IMR-90 (cell line): ENCODE measurements at regions not wholly inside any gene's neighbourhood (a gene's known extent, or its start where the extent isn't known, plus 50 kb on each side); places are given as distances from the start of the nearest gene placed in this dataset.

Experiments used
- ATAC-seq: fragments of 200-7000 bp; cut with Tn5 transposase; 2 replicates; pipeline ENCODE4 v1.9.1; 2020; ENCODE audit warnings: low read depth, mild to moderate bottlenecking, moderate library complexity
- BruUV-seq: library from RNA; stranded (reverse); fragments of 400-500 nt; replicated peaks from 2 replicates; lab custom pipeline; 2021; lab: Mats Ljungman, UMichigan
- CTCF ChIA-PET: fragments of 300-600 bp; formaldehyde crosslinking; extraction: SDS; loops from one replicate; lab custom pipeline; 2021; ENCODE audit warnings: antibody characterized with exemption; lab: Yijun Ruan, JAX
- POLR2A ChIA-PET: fragments of 300-600 bp; sonication (Branson Sonifier 250); formaldehyde crosslinking; loops from one replicate; lab custom pipeline; 2022; ENCODE audit warnings: antibody characterized with exemption; ENCODE audit not compliant: unreplicated experiment; lab: Charles Lee
- DNase-seq: peaks from one replicate; pipeline ENCODE4 v3.0.0; 2013
- H2AFZ ChIP-seq: replicated peaks from 2 replicates; pipeline ENCODE3; 2013; ENCODE audit warnings: low read length, mild to moderate bottlenecking; ENCODE audit not compliant: poor library complexity
- H2AK5ac ChIP-seq: 2 replicates; pipeline ENCODE4 v1.6.1; 2013; ENCODE audit warnings: low read depth, low read length, inconsistent platforms
- H2AK9ac ChIP-seq: replicated peaks from 2 replicates; pipeline ENCODE3; 2013; ENCODE audit warnings: mild to moderate bottlenecking, low read depth, low read length, moderate library complexity; ENCODE audit not compliant: poor library complexity
- H2BK120ac ChIP-seq: 2 replicates; pipeline ENCODE4 v1.6.1; 2013; ENCODE audit warnings: low read depth, low read length, inconsistent platforms
- H2BK15ac ChIP-seq: 3 replicates; pipeline ENCODE4 v1.6.1; 2013; ENCODE audit warnings: low read depth, low read length, inconsistent platforms
- H2BK20ac ChIP-seq: 2 replicates; pipeline ENCODE4 v1.6.1; 2013; ENCODE audit warnings: low read depth, mild to moderate bottlenecking, inconsistent platforms, low read length, moderate library complexity
- H2BK5ac ChIP-seq: 2 replicates; pipeline ENCODE4 v1.6.1; 2013; ENCODE audit warnings: mild to moderate bottlenecking, low read depth, low read length, inconsistent platforms; ENCODE audit not compliant: poor library complexity, severe bottlenecking
- H3K14ac ChIP-seq: replicated peaks from 2 replicates; pipeline ENCODE4 v1.6.1; 2013; ENCODE audit warnings: low read depth, low read length, inconsistent platforms
- H3K18ac ChIP-seq: 2 replicates; pipeline ENCODE4 v1.6.1; 2013; ENCODE audit warnings: low read depth, low read length, control low read depth
- H3K23ac ChIP-seq: 2 replicates; pipeline ENCODE4 v1.6.1; 2013; ENCODE audit warnings: low read depth, low read length, inconsistent platforms
- H3K27ac ChIP-seq: 2 replicates; pipeline ENCODE4 v1.5.1; 2013; ENCODE audit warnings: mild to moderate bottlenecking, control low read depth, low read length; ENCODE audit not compliant: insufficient read depth
- H3K27me3 ChIP-seq: 2 replicates; pipeline ENCODE4 v1.6.1; 2013; ENCODE audit warnings: low read length; ENCODE audit not compliant: control insufficient read depth, insufficient read depth
- H3K36me3 ChIP-seq: 2 replicates; pipeline ENCODE4 v1.6.1; 2013; ENCODE audit warnings: low read length, mixed read lengths; ENCODE audit not compliant: control insufficient read depth, insufficient read depth
- H3K4ac ChIP-seq: 2 replicates; pipeline ENCODE4 v1.6.1; 2013; ENCODE audit warnings: low read depth, low read length, inconsistent platforms
- H3K4me1 ChIP-seq: 2 replicates; pipeline ENCODE4 v1.6.1; 2013; ENCODE audit warnings: low read length, mixed read lengths; ENCODE audit not compliant: control insufficient read depth, insufficient read depth
- H3K4me2 ChIP-seq: 2 replicates; pipeline ENCODE4 v1.6.1; 2013; ENCODE audit warnings: low read depth, mild to moderate bottlenecking, control low read depth, low read length, moderate library complexity
- H3K4me3 ChIP-seq: 2 replicates; pipeline ENCODE4 v1.5.1; 2013; ENCODE audit warnings: low read depth, mild to moderate bottlenecking, control low read depth, low read length, moderate library complexity; ENCODE audit not compliant: insufficient read depth
- H3K56ac ChIP-seq: 2 replicates; pipeline ENCODE4 v1.6.1; 2013; ENCODE audit warnings: low read length, inconsistent platforms; ENCODE audit not compliant: insufficient read depth; ENCODE audit errors: extremely low read depth
- H3K79me1 ChIP-seq, 2 experiments: 2 replicates each; pipeline ENCODE4 v1.6.1; 2013; ENCODE audit warnings: low read length in 2 of 2, inconsistent platforms in 1 of 2, low read depth in 1 of 2
- H3K9ac ChIP-seq: 2 replicates; pipeline ENCODE4 v1.6.1; 2013; ENCODE audit warnings: low read depth, low read length, control low read depth
- H3K9me1 ChIP-seq: 2 replicates; pipeline ENCODE4 v1.6.1; 2013; ENCODE audit warnings: low read length, inconsistent platforms; ENCODE audit not compliant: insufficient read depth
- H3K9me3 ChIP-seq: 2 replicates; pipeline ENCODE4 v1.6.1; 2013; ENCODE audit warnings: low read length; ENCODE audit not compliant: control insufficient read depth, insufficient read depth
- H4K20me1 ChIP-seq: 2 replicates; pipeline ENCODE4 v1.6.1; 2013; ENCODE audit warnings: low read length, inconsistent platforms; ENCODE audit not compliant: insufficient read depth
- H4K5ac ChIP-seq: 2 replicates; pipeline ENCODE4 v1.6.1; 2013; ENCODE audit warnings: mild to moderate bottlenecking, low read depth, low read length, control low read depth
- H4K8ac ChIP-seq, 2 experiments: 2 replicates each; pipeline ENCODE4 v1.6.1; 2013; ENCODE audit warnings: low read depth in 2 of 2, low read length in 2 of 2, control low read depth in 1 of 2, inconsistent platforms in 1 of 2
- H4K91ac ChIP-seq: 2 replicates; pipeline ENCODE4 v1.6.1; 2013; ENCODE audit warnings: low read depth, low read length, inconsistent platforms; ENCODE audit not compliant: insufficient read depth
- CEBPB ChIP-seq: IDR thresholded peaks from 2 replicates; pipeline ENCODE4 v1.6.1; 2012; ENCODE audit warnings: low read depth, low read length, improper control_type of control experiment
- CHD1 ChIP-seq: IDR thresholded peaks from 2 replicates; pipeline ENCODE4 v1.6.1; 2012; ENCODE audit warnings: low read depth, low read length, improper control_type of control experiment
- FOS ChIP-seq: fragments of 150-350 bp; IDR thresholded peaks from 2 replicates; pipeline ENCODE4 v1.6.1; 2016; ENCODE audit warnings: low read depth, low read length
- MAZ ChIP-seq: IDR thresholded peaks from 2 replicates; pipeline ENCODE4 v1.6.1; 2012; ENCODE audit warnings: low read depth, mild to moderate bottlenecking, low read length, improper control_type of control experiment, moderate library complexity, borderline replicate concordance
- NFE2L2 ChIP-seq: fragments of 150-350 bp; IDR thresholded peaks from 2 replicates; pipeline ENCODE4 v1.6.1; 2016; ENCODE audit warnings: low read depth, mild to moderate bottlenecking, low read length
- POLR2A ChIP-seq: IDR thresholded peaks from 2 replicates; pipeline ENCODE4 v1.6.1; 2012; ENCODE audit warnings: mild to moderate bottlenecking, low read depth, low read length
- RAD21 ChIP-seq: IDR thresholded peaks from 2 replicates; pipeline ENCODE4 v1.6.1; 2012; ENCODE audit warnings: low read length, improper control_type of control experiment
- RCOR1 ChIP-seq: IDR thresholded peaks from 2 replicates; pipeline ENCODE4 v1.6.1; 2012; ENCODE audit warnings: mild to moderate bottlenecking, low read length, improper control_type of control experiment; ENCODE audit not compliant: insufficient replicate concordance
- RFX5 ChIP-seq: IDR thresholded peaks from 2 replicates; pipeline ENCODE4 v1.8.0; 2012; ENCODE audit warnings: low read depth, mild to moderate bottlenecking, low read length, moderate library complexity
- SMC3 ChIP-seq: fragments of 150-350 bp; IDR thresholded peaks from 2 replicates; pipeline ENCODE4 v1.6.1; 2016; ENCODE audit warnings: low read depth, mild to moderate bottlenecking, antibody characterized with exemption, low read length, moderate library complexity
- WGBS, 2 experiments: methylation state at CpG; one replicate each; pipeline versions ENCODE4 v1.1.5 to v1.1.7; 2013; ENCODE audit warnings: missing lambda C conversion rate in 2 of 2; ENCODE audit not compliant: insufficient read length in 1 of 2; ENCODE audit errors: extremely low coverage in 2 of 2; 5-methylcytosine and 5-hydroxymethylcytosine counted together
- dilution Hi-C: fragments of 300-500 bp; cut with HindIII; formaldehyde crosslinking; loops from one replicate; pipeline ENCODE4 v1.14.3; 2018; ENCODE audit warnings: low sequenced_read_pairs; ENCODE audit not compliant: unreplicated experiment
- in situ Hi-C: fragments of 300-500 bp; cut with MboI; formaldehyde crosslinking; loops from 3 replicates; pipeline ENCODE4 v1.14.3; 2019; ENCODE audit warnings: low sequenced_read_pairs, inconsistent platforms, mixed read lengths
- intact Hi-C: fragments of 100-400 bp; cut with micrococcal nuclease; formaldehyde crosslinking; loops from 2 replicates; pipeline ENCODE4 v1.10.0; 2022
- TF ChIP-seq, protein P1 (sequence below): conservative IDR thresholded peaks from 2 replicates; pipeline ENCODE4 v1.5.1; 2012; ENCODE audit warnings: mild to moderate bottlenecking, low read depth, low read length, improper control_type of control experiment
- TF ChIP-seq, protein P2 (sequence below): fragments of 150-350 bp; IDR thresholded peaks from 2 replicates; pipeline ENCODE4 v1.6.1; 2016; ENCODE audit warnings: low read depth, mild to moderate bottlenecking, low read length, moderate library complexity, borderline replicate concordance

DNA sequence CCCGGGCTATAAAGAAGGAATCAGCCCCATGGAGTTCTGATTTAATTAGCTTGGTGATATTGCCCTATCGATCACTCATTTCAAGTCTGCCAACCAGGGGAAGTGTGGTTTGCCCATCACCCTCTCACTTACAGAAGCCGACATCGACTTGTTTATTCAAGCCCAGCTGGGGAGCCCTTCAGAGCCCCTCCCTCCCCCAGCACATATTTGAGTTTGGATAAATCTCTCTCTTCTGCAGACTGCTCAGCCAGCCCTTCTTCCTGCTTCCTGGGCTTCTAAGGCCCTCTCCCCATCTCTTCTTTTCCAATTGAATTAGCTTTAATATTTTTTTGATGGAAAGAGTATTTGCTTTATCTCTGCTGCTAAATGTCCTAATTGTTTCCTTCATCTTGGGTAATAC is 299.0 kb downstream of the MIAT start:
- Histone ChIP-seq H3K9me1 (no peaks in the 10 kb centered on the region), H4K5ac (no peak overlapping the region), H3K36me3 (no peaks in the 10 kb centered on the region), H3K4me3 (no peak overlapping the region), H2AK5ac (no peak overlapping the region), H3K9me3 (no peaks in the 10 kb centered on the region), H3K27me3 (peaks cover 47% of the 10 kb centered on the region), H2BK20ac (no peak overlapping the region), H3K14ac (no peak overlapping the region), H3K18ac (no peak overlapping the region), H4K8ac (no peak overlapping the region), H3K23ac (no peak overlapping the region), H2BK5ac (no peak overlapping the region), H2AFZ (no peak overlapping the region), H3K4ac (no peak overlapping the region), H3K27ac (no peak overlapping the region), H3K56ac (no peak overlapping the region), H2BK15ac (no peak overlapping the region), H2AK9ac (no peak overlapping the region), H3K4me1 (no peaks in the 10 kb centered on the region), H2BK120ac (no peak overlapping the region), H4K20me1 (no peaks in the 10 kb centered on the region), H3K4me2 (no peak overlapping the region), H3K79me1 (no peaks in the 10 kb centered on the region), H4K91ac (no peak overlapping the region), H3K9ac (no peak overlapping the region)
- WGBS, 2 experiments: 20% methylated on average over 1 of the region's 4 CpGs; no CpG with 5 or more reads in 1 of the 2 experiments
- dilution Hi-C loops: no loop called here
- ChIA-PET POLR2A (interaction anchor here (0.6 kb wide), 1 partner anchor 10 kb away, joined by 3 read pairs; no protein-coding TSS in a partner anchor), CTCF (no interaction called here)
- no peak for DNase-seq
- TF ChIP-seq CHD1 (no peak), RCOR1 (no peak), POLR2A (no peak), MAZ (no peak), CEBPB (no peak), RFX5 (no peak), FOS (no peak), SMC3 (no peak), RAD21 (no peak), NFE2L2 (no peak)
- TF ChIP-seq, protein P1, sequence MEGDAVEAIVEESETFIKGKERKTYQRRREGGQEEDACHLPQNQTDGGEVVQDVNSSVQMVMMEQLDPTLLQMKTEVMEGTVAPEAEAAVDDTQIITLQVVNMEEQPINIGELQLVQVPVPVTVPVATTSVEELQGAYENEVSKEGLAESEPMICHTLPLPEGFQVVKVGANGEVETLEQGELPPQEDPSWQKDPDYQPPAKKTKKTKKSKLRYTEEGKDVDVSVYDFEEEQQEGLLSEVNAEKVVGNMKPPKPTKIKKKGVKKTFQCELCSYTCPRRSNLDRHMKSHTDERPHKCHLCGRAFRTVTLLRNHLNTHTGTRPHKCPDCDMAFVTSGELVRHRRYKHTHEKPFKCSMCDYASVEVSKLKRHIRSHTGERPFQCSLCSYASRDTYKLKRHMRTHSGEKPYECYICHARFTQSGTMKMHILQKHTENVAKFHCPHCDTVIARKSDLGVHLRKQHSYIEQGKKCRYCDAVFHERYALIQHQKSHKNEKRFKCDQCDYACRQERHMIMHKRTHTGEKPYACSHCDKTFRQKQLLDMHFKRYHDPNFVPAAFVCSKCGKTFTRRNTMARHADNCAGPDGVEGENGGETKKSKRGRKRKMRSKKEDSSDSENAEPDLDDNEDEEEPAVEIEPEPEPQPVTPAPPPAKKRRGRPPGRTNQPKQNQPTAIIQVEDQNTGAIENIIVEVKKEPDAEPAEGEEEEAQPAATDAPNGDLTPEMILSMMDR: no peak
- TF ChIP-seq, protein P2, sequence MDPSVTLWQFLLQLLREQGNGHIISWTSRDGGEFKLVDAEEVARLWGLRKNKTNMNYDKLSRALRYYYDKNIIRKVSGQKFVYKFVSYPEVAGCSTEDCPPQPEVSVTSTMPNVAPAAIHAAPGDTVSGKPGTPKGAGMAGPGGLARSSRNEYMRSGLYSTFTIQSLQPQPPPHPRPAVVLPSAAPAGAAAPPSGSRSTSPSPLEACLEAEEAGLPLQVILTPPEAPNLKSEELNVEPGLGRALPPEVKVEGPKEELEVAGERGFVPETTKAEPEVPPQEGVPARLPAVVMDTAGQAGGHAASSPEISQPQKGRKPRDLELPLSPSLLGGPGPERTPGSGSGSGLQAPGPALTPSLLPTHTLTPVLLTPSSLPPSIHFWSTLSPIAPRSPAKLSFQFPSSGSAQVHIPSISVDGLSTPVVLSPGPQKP: no peak
- in situ Hi-C loops: no loop called here
- intact Hi-C loops: no loop called here
- ATAC-seq: no peak
- BruUV-seq: no TSS peak
